Endothelial cell of hepatic sinusoid (primary cell): ENCODE measurements at regions not wholly inside any gene's neighbourhood (a gene's known extent, or its start where the extent isn't known, plus 50 kb on each side); places are given as distances from the start of the nearest gene placed in this dataset.
"Not testable (repeated sequence)": the region's sequence is repeated elsewhere in the genome, so short reads cannot be mapped to it uniquely, and the experiment has no call there.

Source experiments
- in situ Hi-C: cut with HindIII; loops from 2 replicates; pipeline ENCODE4 v1.10.0; 2017; ENCODE audit warnings: low sequenced_read_pairs

DNA sequence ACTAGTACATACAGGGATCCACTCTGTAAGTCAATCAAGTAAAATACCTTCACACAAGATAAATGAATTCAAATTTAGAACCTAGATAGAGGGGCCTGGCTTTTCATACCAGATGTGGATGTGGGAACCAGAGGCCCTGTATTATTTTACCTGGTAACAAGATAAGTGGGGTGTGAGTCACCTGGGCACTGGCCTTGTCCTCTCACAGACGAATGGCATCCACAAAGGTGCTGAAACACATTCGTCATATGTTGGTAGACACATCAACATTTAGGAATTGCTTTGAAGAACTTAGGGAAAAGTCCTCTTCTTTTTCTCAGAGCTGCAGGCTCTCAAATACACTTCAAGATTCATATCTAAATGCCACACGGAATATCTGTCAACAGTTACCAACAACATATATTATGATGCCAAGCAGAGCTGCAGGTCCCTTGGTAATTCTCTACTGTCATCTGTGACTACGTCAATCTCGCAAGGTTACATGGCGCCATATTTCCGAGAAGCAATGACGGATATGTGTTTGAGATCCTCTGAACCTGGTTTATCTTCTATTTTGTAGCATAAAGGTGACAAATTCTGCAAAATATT, 618.6 kb downstream of the EPM2A start:
- in situ Hi-C loops, result no loop called here

- in situ Hi-C loops, result no loop called here
Measured at GRCh38 chr6:145118224-145118623, 617.1 kb downstream of the EPM2A start.

DNA sequence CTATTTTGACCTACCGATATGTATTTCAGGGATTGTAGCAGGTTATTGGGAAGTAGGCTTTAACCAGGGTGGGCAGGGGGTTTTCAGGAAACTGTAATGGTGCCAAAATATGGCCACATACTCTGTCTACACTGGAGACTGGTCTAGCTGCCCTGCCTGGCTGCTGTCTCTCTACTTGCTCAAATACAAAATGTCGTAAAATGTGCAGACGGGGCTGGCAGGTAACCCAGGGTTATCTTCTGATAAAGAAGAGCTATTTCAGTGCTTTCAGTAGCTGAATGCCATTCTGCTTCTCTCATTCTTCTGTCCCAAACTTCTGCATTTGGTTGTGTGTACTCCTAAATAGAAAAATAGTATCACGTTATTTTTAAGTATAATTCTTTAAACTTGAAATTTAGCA, 616.2 kb downstream of the EPM2A start:
- in situ Hi-C loops, result no loop called here

GRCh38 chr6:145132709-145133108, 602.6 kb downstream of the EPM2A start:
- in situ Hi-C loops, result no loop called here

DNA sequence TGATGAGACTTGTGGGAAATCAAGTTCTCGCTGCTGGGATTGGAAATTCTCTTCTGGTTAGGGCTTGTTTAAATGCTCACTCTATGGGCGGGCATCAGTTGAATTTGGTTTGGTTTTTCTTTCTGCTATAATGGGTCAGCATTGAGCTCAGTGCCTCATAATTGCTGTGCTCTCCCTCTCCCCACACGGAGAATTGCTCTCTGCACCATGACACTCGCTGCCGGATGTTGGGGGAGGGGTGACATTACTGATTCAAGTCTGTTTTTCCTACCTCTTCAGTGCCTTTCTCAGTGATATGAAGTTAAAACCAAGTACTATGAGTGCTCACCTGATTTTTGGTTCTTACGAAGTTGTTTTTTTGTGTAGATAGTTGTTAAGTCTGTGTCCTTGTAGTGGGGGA, 599.6 kb downstream of the EPM2A start:
- in situ Hi-C loops, result no loop called here

- in situ Hi-C loops, result no loop called here
Measured at GRCh38 chr6:145137425-145137824, 597.9 kb downstream of the EPM2A start.

DNA sequence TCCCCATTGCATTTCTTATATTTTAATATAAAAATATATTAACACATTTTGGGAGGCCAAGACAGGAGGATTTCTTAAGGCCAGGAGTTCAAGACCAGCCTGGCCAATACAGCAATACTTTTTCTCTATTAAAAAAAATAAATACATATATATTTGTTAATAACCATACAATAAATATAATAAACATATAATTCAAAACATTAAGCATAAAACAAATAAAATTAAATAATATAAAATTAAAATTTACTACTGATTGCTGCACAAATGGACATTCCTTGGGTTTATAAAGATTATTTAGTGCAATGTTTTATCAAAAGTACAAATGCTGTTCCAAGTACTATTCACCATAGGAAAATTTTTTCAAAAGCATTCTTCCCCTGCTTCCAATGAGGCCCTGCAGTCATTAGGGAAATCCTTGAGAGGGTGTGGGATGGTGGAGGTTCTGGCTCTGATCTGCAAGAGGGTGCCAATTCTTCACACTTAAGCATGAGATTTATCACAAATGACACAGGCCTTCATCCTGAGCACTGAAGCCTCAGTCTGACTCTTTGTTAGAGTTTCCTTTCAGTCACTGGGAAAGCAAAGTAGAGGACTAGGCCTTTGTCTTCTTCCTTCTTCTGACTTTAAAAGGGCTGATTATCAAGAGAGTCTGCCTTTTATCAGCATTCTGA, 596.7 kb downstream of the EPM2A start:
- in situ Hi-C loops, result no loop called here

DNA sequence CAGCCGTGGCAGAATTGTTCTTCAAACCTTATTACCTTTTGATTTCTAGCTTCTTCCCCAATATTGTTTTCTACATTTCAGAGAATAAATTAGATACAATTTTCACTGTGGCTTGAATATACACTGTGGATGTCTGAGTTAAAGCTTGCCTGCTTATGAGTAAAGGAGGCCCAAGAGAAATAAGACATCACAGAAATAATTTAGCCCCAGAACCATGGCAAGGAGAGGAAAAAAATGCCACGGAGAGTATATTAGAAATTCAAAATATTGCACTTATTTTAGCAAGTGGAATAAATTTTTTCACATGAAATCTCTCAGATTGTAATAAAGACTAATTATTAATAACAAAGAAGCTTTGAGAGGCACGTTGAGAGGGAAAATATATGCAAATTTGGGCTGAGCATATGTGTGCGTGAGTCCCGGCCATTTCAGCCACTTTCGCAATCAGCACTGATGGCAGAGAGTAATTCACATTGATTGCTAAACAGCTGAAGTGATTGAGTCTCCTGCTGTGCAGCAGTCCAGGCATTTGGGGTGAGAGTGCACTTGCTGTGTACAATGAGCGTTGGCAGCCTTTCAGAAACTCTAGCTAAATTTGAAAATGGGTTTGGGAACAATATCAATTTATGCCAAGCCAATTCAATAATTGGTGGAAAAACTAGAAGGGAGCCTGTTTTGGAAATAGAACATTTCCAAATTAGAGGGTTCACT, 596.0 kb downstream of the EPM2A start:
- in situ Hi-C loops, result no loop called here

DNA sequence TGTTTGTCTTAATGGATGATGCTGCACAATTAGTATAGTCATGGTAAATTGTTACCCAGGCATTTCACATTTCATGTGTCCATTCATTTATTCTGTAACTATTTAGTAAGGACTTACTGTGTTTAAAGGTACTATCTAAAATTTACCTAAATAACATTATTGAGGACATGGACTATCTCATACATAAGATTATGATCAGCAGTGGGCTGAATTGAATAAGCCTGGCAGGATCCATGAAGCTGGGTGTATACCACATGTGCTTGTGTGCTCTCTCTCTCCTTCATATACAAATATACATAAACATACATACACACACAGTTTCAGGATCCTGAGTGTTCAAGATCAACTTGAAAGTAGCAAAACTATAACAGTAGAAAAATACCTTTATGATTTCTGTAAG, 595.4 kb downstream of the EPM2A start:
- in situ Hi-C loops, result no loop called here

DNA sequence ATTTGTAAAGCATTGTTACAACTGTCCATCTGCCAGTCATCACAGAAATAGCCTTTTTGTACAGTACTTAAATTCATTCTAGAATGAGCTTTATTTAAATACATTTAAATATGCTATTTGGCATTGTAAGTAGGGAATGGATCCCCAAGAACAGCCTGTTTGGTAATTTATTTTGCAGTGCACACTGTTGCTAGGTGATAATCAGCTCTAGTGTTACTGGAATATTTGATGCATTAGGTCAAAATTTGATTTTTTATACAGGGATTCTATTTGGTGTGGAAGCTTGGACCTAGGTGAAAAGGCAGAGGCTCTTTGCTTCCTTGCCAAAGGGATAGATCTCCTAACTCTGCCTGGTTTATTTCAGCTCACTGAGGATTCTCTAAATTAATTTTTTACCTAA, 593.7 kb downstream of the EPM2A start:
- in situ Hi-C loops, result no loop called here

GRCh38 chr6:145142958-145143357, 592.4 kb downstream of the EPM2A start:
- in situ Hi-C loops, result no loop called here

GRCh38 chr6:145143379-145143778, 591.9 kb downstream of the EPM2A start:
- in situ Hi-C loops, result no loop called here

DNA sequence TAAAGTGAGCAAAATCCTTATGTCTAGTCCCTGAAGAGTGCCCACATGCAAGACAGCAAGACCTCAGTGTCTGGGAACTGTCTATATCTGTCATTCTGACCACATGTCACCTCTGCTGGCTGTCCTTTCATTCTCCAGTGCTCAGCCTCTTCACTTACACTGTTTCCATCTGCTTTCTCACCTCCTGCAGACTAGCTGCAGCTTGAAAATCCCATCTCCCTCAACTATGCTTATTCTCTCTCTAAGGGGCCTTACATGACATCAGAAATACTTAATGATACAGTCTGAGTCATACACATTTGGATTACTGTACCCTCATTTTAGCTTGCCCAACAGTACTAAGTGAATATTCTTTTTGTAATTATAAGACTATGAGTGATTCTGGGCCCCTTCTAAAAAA, 587.8 kb downstream of the EPM2A start:
- in situ Hi-C loops, result no loop called here

DNA sequence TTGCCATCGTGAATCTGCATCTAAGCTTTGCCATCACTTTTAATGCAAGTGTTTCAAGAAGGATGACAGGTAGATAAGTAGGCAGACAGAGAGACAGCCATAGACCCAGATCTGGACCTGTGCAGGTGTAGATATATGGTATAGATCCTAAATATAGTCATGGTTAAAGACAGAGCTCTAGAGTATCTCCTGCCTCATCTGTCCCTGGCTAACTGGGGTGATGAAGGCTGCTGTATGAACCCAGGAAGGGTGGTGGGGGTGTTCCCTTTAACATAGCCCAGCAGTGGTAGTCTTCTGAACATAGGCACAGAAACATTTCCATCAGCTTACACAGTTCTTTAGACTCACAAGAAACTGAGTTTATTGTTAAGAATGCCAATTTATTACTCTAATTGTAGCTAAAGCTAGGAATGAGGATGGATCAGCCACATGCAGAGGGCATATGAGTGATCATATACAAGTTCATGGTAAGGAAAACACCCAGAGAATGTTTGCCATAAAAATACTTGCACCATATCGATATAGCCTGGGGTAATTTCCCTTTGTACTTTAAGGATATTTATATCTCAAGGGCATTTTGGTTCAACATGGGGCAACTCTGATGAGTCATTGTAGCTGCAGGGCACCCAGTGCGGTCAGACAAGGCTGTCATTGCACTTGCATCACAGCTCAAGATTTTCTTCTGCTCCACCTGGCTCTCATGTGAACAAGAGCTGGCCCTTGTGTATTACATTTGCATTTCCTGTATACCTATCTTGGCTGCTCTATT, 587.2 kb downstream of the EPM2A start:
- in situ Hi-C loops, result no loop called here

- in situ Hi-C loops, result no loop called here
Measured at GRCh38 chr6:145148776-145149175, 586.5 kb downstream of the EPM2A start.

GRCh38 chr6:145151624-145152023, 583.7 kb downstream of the EPM2A start:
- in situ Hi-C loops, result no loop called here

GRCh38 chr6:145153495-145153894, 581.8 kb downstream of the EPM2A start:
- in situ Hi-C loops, result no loop called here

DNA sequence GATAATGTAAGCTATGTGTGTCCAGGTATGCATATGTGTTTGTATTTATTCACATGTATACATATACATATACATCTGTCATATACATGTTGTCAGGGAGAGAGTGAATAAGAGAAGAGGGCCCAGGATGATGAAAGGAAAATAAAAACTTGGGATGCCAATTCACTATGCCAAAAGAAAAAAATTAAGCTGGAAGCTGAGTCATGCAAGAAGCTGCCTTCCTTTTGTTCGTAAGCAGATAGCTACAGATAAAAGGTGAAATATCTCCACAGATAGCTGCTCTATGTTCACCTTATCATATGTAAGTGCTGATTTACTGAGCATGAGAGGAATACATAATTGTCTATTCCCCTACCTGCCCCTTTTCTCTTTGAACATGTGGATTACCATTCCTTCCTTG, 579.9 kb downstream of the EPM2A start:
- in situ Hi-C loops, result no loop called here

DNA sequence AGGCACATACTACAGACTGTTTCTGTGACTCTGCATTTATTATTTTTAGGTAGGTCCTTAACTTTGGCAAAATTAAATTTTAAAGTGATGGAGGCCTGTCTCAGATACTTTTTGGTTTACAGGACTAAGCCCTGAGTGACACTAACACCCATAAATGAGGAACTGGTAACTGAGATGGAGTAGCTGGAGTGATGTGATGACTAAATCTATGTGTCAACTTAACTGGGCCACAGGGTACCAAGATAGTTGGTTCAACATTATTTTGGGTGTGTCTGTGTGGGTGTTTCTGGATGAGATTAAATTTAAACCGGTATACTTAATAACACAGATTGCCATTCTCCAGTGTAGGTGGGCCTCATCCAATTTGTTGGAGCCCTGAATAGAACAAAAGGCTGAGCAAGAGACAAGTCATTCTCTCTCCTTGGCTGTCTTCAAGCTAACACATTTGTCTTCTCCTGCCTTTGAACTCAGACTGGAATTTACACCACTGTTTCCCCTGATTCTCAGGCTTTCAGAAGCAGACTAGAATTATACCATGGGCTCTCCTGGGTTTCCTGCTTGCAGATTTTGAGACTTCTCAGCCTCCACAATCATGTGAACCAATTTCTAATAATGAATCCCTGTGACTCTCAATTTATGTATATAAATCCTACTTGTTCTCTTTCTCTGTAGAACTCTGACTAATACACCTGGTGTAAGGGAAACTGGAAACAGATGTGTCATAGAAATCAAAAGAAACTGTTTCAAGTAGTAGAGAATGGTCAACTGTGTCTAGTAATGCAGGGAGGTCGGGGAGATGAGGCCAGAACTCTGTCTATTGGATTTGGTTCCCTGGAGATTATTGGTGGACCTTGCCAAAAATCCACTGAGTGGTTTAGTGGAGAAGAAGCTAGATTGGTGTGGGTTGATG, 579.2 kb downstream of the EPM2A start:
- in situ Hi-C loops, result no loop called here

DNA sequence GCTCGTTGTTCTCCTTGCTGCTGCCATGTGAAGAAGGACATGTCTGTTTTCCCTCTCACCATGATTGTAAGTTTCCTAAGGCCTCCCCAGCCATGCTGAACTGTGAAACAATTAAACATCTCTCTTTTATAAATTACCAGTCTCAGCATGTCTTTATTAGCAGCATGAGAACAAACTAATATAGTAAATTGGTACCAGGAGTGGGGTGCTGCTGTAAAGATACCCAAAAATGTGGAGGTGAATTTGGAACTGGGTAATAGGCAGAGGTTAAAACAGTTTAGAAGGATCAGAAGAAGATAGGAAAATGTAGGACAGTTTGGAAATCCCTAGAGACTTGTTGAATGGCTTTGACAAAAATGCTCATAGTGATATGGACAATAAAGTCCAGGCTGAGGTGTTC, 576.7 kb downstream of the EPM2A start:
- in situ Hi-C loops, result not testable (repeated sequence)

DNA sequence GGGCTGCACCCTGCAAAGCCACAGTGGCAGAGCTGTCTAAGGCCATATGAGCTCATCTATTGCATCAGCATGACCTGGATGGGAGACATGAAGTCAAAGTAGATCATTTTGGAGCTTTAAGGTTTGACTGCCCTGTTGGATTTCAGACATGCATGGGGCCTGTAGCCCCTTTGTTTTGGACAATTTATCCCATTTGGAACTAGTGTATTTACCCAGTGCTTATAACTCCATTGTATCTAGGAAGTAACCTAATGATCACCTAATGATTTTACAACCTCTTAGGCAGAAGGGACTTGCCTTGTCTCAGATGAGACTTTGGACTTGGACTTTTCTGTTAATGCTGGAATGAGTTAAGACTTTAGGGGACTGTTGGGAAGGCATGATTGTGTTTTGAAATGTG, 575.4 kb downstream of the EPM2A start:
- in situ Hi-C loops, result no loop called here
